H54 (cell line): ENCODE measurements at regions not wholly inside any gene's neighbourhood (a gene's known extent, or its start where the extent isn't known, plus 50 kb on each side); places are given as distances from the start of the nearest gene placed in this dataset.

Experiments used
- DNase-seq: peaks from one replicate; pipeline ENCODE4 v3.0.0; 2011; ENCODE audit warnings: low spot score, mixed read lengths; ENCODE audit not compliant: insufficient read length
- FAIRE-seq: peaks from 3 replicates; lab custom pipeline; 2011; peaks lifted over from hg19 to GRCh38; lab: Jason Lieb, UNC
- POLR2A ChIP-seq: IDR thresholded peaks from 2 replicates; pipeline ENCODE4 v1.6.1; 2011; ENCODE audit warnings: low read depth, mild to moderate bottlenecking, low read length

DNA sequence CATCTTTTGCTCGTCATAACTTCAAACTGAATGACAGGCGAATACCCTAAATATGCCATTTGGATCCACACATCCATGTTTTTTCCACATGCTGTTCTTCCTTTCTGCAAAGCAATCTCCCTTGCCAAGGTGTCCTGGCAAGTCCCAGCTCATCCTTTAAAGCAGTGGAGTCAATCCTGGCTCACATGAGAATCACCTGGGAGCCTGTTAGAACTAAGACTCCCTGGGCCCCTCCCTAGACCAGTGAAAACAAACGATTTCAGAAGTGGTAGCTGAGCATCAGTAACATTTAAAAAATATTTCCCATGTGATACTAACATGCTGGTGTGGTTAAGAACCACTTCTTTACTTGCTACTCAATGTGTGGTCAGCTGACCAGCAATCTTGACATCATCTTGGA, 50.6 kb upstream of the PARD3B start:
- no peak for DNase-seq
- no peak for TF ChIP-seq POLR2A
- no peak for FAIRE-seq

DNA sequence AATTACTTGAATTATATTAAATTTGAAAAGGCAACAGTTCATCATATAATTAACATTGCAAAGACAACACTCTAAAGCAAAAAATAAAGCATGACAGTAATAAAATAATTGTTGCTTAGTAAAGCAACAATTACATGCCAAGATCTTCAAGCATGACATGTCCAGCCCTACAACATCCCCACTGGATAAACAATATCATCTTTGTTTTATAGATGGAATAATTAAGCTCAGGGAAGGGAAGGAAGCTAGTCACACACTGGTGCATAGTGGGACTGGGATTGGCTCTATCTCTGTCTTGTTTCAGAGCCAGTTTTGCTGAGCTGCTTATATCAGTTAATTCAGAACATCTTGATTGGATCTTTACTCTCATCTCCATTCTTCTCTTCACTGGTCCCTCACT, 49.9 kb upstream of the PARD3B start:
- no peak for DNase-seq
- no peak for TF ChIP-seq POLR2A
- no peak for FAIRE-seq
